ENCODE measurements at regions not wholly inside any gene's neighbourhood (a gene's known extent, or its start where the extent isn't known, plus 50 kb on each side); places are given as distances from the start of the nearest gene placed in this dataset.

GRCh38 chr15:62320259-62320658 is 155.2 kb upstream of the C2CD4B start:
- TF ChIP-seq POLR2A (IDR thresholded peaks at IDR 0.05) = no peak
- no peak for TF ChIP-seq CTCF (IDR thresholded peaks at IDR 0.05)

All from heart left ventricle (tissue), 13 donors.